Kidney (tissue), 13 donors: ENCODE measurements at regions not wholly inside any gene's neighbourhood (a gene's known extent, or its start where the extent isn't known, plus 50 kb on each side); places are given as distances from the start of the nearest gene placed in this dataset.
"Not testable (repeated sequence)": the region's sequence is repeated elsewhere in the genome, so short reads cannot be mapped to it uniquely, and the experiment has no call there.

Experiments
- DNase-seq, 5 donors: peaks; one replicate each; pipeline ENCODE4 v3.0.0-alpha.2; 2013 to 2020
- FAIRE-seq: peaks from 2 replicates; lab custom pipeline; 2012; peaks lifted over from hg19 to GRCh38; lab: Jason Lieb, UNC
- H3K27ac ChIP-seq, 2 donors: one replicate each; pipeline ENCODE4 v1.7.0; 2013; ENCODE audit warnings: low read depth in 2 of 2, low read length in 2 of 2, inconsistent platforms in 1 of 2
- H3K27me3 ChIP-seq: one replicate; pipeline ENCODE4 v1.7.1; 2013; ENCODE audit warnings: low read length, inconsistent platforms; ENCODE audit not compliant: control insufficient read depth, insufficient read depth
- H3K36me3 ChIP-seq, 3 donors: one replicate each; pipeline versions ENCODE4 v1.7.0 to v1.7.1; 2013; ENCODE audit warnings: low read length in 3 of 3, control low read depth in 1 of 3, inconsistent platforms in 1 of 3; ENCODE audit not compliant: insufficient read depth in 3 of 3, control insufficient read depth in 2 of 3
- H3K4me1 ChIP-seq, 3 donors: one replicate each; pipeline versions ENCODE4 v1.7.0 to v1.7.1; 2013; ENCODE audit warnings: low read length in 3 of 3, inconsistent platforms in 1 of 3, low read depth in 1 of 3; ENCODE audit not compliant: control insufficient read depth in 2 of 3, insufficient read depth in 2 of 3
- H3K4me3 ChIP-seq, 3 donors: one replicate each; pipeline versions ENCODE4 v1.7.0 to v1.8.1; 2013; ENCODE audit warnings: low read length in 3 of 3, control low read depth in 1 of 3, inconsistent platforms in 1 of 3
- H3K9ac ChIP-seq, 3 donors: one replicate each; pipeline versions ENCODE4 v1.7.0 to v1.7.1; 2013; ENCODE audit warnings: low read length in 3 of 3, control low read depth in 1 of 3, inconsistent platforms in 1 of 3
- H3K9me3 ChIP-seq, 3 donors: one replicate each; pipeline versions ENCODE4 v1.7.0 to v1.7.1; 2013; ENCODE audit warnings: low read length in 3 of 3, control low read depth in 1 of 3, inconsistent platforms in 1 of 3; ENCODE audit not compliant: control insufficient read depth in 2 of 3, insufficient read depth in 1 of 3
- intact Hi-C: fragments of 100-400 bp; cut with DNase I; formaldehyde crosslinking; loops from one replicate; pipeline ENCODE4 v1.11.1; 2022
- TF ChIP-seq, protein P1 (sequence below): IDR thresholded peaks from 3 replicates; pipeline ENCODE4 v1.5.1; 2012; ENCODE audit warnings: mild to moderate bottlenecking, moderate library complexity, borderline replicate concordance; ENCODE audit not compliant: insufficient read depth; ENCODE audit errors: extremely low read depth
- donor health status: control.
- donor health status: control.
- donor health status: control.
- donor health status: control.
- donor health status: control.
- donor health status: DM: yes; HTN: yes; CAD: no.
- donor health status: Normal renal cell carcinoma (clear cell type).

DNA sequence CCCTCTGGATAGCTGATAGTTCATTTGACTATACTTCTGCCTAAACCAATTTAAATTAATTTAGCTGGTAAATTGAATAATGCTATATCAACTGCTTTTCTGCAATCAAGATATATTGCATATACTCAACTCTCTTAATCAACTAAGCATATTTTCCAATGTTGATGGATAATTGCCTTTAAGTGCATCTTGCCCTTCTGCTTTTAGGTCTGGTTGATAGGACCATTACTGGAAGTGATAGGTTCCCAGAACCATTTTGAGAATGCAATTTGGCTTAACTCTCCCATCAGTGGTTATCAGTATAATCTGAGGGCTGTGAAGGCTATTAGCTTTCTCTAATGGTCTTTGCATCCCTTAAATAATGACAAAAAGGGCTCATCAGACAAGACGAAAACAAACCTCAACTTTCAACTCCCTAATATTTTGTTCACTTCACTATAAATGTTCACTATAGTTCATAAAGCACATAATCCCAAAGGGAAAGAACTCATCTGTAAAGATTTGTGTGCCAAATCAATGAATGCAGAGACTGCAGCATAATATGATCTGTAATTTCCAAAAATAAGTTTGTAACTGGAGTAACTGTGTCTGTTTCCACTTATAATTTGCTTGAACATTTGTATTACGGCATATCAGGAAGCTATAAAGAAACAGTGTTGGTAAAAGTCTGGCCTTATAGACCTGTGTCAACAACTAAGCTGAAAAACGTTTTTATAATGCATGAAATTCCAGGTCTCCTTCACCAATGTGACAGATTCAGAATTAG is 273.6 kb downstream of the FBXO8 start:
- intact Hi-C loops: no loop called here
- Histone ChIP-seq H3K9me3 (no peaks in the 10 kb centered on the region), H3K27me3 (no peaks in the 10 kb centered on the region), H3K4me3 (no peak overlapping the region), H3K9ac (no peak overlapping the region), H3K27ac (no peak overlapping the region), H3K4me1 (no peaks in the 10 kb centered on the region), H3K36me3 (no peaks in the 10 kb centered on the region)
- DNase-seq (no peak), FAIRE-seq (no peak)
- TF ChIP-seq, protein P1, sequence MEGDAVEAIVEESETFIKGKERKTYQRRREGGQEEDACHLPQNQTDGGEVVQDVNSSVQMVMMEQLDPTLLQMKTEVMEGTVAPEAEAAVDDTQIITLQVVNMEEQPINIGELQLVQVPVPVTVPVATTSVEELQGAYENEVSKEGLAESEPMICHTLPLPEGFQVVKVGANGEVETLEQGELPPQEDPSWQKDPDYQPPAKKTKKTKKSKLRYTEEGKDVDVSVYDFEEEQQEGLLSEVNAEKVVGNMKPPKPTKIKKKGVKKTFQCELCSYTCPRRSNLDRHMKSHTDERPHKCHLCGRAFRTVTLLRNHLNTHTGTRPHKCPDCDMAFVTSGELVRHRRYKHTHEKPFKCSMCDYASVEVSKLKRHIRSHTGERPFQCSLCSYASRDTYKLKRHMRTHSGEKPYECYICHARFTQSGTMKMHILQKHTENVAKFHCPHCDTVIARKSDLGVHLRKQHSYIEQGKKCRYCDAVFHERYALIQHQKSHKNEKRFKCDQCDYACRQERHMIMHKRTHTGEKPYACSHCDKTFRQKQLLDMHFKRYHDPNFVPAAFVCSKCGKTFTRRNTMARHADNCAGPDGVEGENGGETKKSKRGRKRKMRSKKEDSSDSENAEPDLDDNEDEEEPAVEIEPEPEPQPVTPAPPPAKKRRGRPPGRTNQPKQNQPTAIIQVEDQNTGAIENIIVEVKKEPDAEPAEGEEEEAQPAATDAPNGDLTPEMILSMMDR: no peak

DNA sequence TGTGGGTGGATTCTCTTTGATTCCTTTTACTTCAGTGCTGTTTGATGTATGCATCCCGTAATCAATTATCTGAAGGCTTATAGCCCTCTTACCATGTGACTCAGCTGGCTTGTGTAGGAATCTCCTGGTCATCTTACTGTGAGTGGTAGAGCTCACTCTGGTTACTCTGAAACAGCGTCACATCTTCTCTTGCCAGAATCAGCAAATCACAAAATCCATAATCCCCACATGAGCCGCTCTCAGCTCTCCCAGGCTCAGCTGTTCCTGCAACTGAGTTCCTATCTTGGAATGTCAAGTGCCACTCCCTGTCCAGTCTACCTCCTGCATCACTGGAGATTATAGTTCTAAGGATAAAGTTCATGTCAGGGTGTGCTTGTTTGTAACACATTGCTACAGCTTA is 278.0 kb downstream of the FBXO8 start:
- Histone ChIP-seq H3K4me1 (no peaks in the 10 kb centered on the region), H3K4me3 (no peak overlapping the region), H3K36me3 (no peaks in the 10 kb centered on the region), H3K9me3 (no peaks in the 10 kb centered on the region), H3K9ac (no peak overlapping the region), H3K27me3 (no peaks in the 10 kb centered on the region), H3K27ac (no peak overlapping the region)
- TF ChIP-seq, protein P1: no peak
- intact Hi-C loops: no loop called here
- peak in 1 of 5 donors; percentile 12 for DNase-seq
- FAIRE-seq: no peak

DNA sequence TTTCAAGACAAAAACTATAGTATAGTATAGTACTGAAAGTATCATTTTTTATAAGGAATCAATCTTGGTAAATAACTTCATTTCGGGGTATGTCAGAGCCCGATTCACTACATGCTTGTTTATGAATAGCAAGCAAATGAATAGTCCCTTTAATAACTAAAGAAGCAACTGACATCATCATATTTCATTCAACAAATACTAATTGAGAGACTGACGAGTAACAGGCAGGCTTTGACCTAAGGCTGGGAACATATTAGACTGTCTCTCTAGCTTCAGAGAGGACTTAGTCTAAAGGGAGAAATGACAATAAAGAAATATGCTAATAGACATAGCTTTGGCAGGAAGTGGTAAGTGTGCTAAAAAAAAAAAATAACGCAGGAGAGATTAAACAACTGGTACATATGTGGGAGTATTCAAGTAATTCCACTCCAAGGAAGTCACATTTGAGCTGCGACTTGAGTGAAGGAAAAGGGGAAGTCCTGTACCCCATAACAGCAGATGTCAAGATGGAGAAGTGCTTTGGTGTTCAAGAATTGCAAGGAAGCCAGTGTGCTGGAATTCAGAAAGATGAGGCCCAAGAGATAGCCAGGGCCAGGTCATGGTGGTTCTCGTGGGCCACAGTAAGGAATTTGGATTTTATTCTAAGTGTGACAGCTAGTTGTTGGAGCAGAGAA is 284.9 kb downstream of the FBXO8 start:
- TF ChIP-seq, protein P1: no peak
- Histone ChIP-seq H3K27me3 (no peaks in the 10 kb centered on the region), H3K27ac (no peak overlapping the region), H3K36me3 (no peaks in the 10 kb centered on the region), H3K4me1 (no peaks in the 10 kb centered on the region), H3K9me3 (no peaks in the 10 kb centered on the region), H3K4me3 (no peak overlapping the region), H3K9ac (no peak overlapping the region)
- FAIRE-seq: no peak
- intact Hi-C loops: no loop called here
- DNase-seq: no peak

DNA sequence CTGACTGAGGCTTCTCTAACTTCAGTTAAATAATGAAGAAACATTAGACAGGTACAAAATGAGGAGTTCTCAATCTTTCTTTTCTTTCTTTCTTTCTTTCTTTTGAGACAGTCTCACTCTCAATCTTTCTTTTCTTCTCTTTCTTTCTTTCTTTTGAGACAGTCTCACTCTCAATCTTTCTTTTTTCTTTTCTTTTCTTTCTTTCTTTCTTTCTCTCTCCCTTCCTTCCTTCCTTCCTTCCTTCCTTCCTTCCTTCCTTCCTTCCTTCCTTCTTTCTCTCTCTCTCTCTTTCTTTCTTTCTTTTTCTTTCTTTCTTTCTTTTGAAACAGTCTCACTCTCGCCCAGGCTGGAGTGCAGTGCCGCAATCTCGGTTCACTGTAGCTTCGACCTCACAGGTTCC is 287.7 kb downstream of the FBXO8 start:
- intact Hi-C loops, FAIRE-seq, H3K4me1 ChIP-seq, H3K27ac ChIP-seq, H3K4me3 ChIP-seq, H3K27me3 ChIP-seq, H3K9me3 ChIP-seq, DNase-seq, H3K36me3 ChIP-seq, H3K9ac ChIP-seq: not testable (repeated sequence)
